ENCODE measurements at regions not wholly inside any gene's neighbourhood (a gene's known extent, or its start where the extent isn't known, plus 50 kb on each side); places are given as distances from the start of the nearest gene placed in this dataset.
"Not testable (repeated sequence)": the region's sequence is repeated elsewhere in the genome, so short reads cannot be mapped to it uniquely, and the experiment has no call there.

GRCh38 chr5:84487963-84488362, 103.3 kb upstream of the EDIL3 start:
- DNase-seq (ENCODE audit: low read depth in 2 of 2), result no peak

GRCh38 chr5:84480873-84481637, 96.4 kb upstream of the EDIL3 start:
- DNase-seq (ENCODE audit: low read depth in 2 of 2), result no peak

GRCh38 chr5:84478603-84479002, 93.9 kb upstream of the EDIL3 start:
- DNase-seq (ENCODE audit: low read depth in 2 of 2), result no peak

- no peak for DNase-seq (ENCODE audit: low read depth in 2 of 2)
These were observed 92.8 kb upstream of the EDIL3 start for GRCh38 chr5:84477485-84477884.

GRCh38 chr5:84474126-84474525, 89.4 kb upstream of the EDIL3 start:
- no peak for DNase-seq (ENCODE audit: low read depth in 2 of 2)

- no peak for DNase-seq (ENCODE audit: low read depth in 2 of 2)
These were observed 68.7 kb upstream of the EDIL3 start for GRCh38 chr5:84453405-84453804.

- DNase-seq (ENCODE audit: low read depth in 2 of 2), result peak in 1 of 2 donors; percentile 16
These were observed 66.1 kb upstream of the EDIL3 start for GRCh38 chr5:84450617-84451414.

- DNase-seq (ENCODE audit: low read depth in 2 of 2), result no peak
These were observed 60.5 kb upstream of the EDIL3 start for GRCh38 chr5:84445049-84445685.

- DNase-seq (ENCODE audit: low read depth in 2 of 2), result no peak
These were observed 53.8 kb upstream of the EDIL3 start for GRCh38 chr5:84438456-84438855.

- DNase-seq (ENCODE audit: low read depth in 2 of 2), result peak in 1 of 2 donors; percentile 42
These were observed 53.1 kb upstream of the EDIL3 start for GRCh38 chr5:84437673-84438315.

- DNase-seq (ENCODE audit: low read depth in 2 of 2), result no peak
These were observed 52.2 kb upstream of the EDIL3 start for GRCh38 chr5:84436866-84437265.

- not testable (repeated sequence) for DNase-seq (ENCODE audit: low read depth in 2 of 2)
These were observed 51.2 kb upstream of the EDIL3 start for GRCh38 chr5:84435861-84436346.

Data from dermis microvascular lymphatic vessel endothelial cell (primary cell).